ENCODE measurements at regions not wholly inside any gene's neighbourhood (a gene's known extent, or its start where the extent isn't known, plus 50 kb on each side); places are given as distances from the start of the nearest gene placed in this dataset.

DNA sequence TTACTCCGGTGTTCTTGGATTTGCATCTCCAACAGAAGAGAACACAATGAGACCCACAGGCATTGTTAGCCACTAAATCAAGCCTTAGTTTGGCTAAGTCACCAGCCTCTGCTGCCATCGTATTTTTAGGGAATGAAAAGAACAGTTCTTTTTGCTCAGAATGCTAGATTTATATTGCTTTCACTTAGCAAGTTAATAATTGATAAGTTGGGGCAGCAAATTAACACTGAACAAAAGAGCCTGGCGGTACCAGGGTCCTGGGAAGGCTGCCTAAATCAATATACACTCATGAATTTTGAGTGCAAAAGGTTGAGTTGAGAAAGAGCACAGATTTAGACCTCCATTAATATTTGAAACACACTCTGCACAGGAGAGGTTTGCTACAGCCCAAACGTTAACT, 767.7 kb downstream of the TYW1 start:
- DNase-seq (ENCODE audit: low spot score), result no peak

DNA sequence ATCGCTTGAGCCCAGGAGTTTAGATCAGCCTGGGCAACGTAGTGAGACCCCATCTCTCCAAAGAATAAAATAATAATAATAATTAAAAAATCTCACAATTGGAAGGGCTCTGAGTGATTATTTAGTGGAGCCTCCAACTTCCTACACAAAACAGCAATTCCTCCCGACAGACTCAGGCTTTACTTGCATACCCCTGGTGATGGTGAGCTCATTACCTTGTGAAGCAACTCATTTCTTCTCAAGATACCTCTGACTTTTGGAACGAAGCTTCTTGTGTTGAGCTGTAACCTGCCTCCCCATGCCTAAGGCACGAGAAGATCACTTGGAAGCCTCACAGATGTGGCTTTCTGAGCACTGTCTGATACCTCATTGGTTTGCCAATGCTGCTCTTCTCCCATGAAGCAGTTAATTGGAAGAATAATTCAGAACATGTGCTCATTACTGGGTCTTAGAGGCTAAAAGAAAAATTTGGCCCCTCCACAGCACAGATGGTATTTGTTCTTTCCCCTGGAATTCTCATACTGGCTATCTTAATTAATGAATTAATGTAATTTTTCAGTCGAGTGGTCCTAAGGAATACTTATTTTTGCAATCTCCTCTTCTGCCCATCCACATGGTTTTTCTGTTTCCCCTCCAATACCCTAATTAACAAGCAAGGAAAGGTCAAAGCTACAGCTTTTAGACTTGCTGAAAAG, 769.0 kb downstream of the TYW1 start:
- DNase-seq (ENCODE audit: low spot score), result no peak

DNA sequence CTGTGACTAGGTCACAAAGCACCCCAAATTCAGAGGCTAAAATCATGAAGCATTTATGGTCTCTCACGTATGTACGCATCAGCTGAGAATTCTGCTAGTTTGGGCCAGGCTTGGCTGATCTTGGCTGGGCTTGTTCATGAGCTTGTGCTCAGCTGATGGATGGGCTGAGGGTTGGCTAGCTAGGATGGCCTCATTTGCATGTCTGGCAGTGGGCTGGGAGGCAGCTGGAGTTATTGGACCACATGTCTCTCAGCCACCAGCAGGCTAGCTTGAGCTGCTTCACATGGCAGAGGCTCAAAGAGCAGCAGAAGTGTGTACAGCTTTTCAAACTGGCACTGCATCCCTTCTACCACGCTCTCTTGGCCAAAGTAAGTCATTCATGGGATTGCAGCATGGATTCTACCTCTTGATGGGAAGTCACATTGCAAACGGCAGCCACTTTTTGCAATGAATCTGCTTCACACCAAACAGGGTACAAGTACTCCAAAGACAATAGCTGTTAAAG, 770.3 kb downstream of the TYW1 start:
- DNase-seq (ENCODE audit: low spot score), result no peak

DNA sequence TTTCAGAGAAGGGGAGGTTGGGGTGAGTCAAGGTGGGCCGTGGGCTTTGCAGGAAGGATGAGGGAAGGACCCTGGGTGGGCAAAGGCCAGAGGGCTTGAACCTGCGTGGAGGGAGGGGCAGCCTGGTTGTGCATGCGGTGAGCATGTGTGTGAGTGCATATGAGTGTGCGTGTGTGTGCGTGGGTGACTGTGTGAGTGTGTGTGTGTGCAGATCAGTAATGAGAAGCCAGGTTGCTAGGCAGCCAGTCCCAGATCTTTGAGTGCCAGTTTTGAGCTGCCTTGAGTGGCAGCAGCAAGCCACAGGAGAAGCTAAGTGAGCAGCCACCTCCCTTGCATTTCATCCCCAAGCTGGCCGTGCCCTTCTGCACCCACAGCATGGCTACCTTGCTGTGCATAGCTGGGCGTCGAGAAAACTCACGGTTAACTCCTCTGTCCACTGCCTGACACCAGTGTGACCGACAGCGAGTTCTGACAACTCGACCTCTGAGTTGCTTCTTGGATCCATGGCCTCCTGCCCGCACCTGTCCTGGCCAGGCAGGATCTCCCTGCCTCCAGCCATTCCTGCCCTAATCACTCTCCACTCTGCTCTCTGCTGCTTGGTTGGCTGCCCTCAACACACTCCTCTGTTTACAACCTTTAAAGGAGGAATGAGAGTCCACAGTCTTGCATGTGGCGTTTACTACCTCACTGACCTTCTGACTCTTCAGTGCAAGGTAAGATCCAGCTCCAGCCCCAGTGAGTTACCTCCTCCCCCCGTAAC, 775.4 kb downstream of the TYW1 start:
- DNase-seq (ENCODE audit: low spot score), result no peak

DNA sequence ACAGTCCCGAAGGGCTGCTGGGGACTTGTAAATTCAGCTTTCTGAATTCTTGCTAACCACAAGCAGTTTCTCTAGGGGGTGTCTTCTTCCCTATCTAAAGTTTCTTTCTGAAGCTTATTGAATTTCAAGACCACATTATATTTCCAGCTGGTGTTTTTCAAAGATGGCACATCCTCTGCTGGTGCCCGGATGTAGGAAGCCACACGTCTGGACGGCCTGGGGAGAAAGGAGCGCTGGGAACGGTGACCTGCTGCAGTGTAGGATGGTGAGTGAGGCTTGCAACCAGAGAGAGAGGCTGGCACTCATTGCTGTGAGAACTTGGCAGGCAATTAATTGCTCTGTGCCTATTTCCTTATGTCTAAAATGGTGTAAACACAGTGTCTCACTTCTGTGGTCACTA, 776.4 kb downstream of the TYW1 start:
- DNase-seq (ENCODE audit: low spot score), result no peak

DNA sequence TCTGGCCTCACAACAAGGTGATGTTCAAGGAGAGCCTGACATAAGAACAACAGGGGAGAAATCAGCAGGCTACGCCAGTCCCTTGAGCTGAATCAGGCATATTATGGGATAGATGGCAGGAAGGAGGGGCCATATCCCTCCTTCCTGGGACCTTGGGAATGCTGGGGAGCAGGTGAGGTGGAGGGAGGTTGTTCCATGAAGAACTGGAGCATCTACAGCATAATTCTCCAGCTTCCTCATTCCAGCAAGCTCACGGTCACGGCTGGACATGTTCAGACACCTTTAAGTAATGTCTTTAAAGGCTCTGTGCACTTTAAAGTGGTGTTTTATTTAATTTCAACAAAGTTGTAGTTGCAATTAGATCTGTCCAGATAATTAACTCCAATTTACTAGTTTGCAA, 780.5 kb downstream of the TYW1 start:
- no peak for DNase-seq (ENCODE audit: low spot score)

DNA sequence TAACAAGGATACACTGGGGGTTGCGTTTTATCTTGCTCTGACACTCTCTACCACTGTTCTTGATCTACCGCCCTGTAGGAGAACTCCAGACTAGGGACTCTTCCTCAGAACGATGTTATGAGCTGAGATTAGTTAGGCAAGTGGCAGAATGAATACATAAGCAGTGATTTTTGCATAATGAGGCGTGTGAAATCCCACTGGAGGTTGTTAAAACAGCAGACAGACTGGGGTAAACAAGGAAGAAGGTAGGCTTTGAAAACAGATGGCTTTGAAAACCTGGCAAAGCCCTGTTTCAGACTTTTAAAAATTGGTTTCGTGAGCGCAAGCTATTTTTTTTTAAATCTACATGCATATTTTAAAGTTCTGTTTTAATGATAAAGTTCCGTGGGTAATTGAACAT, 785.2 kb downstream of the TYW1 start:
- no peak for DNase-seq (ENCODE audit: low spot score)

DNA sequence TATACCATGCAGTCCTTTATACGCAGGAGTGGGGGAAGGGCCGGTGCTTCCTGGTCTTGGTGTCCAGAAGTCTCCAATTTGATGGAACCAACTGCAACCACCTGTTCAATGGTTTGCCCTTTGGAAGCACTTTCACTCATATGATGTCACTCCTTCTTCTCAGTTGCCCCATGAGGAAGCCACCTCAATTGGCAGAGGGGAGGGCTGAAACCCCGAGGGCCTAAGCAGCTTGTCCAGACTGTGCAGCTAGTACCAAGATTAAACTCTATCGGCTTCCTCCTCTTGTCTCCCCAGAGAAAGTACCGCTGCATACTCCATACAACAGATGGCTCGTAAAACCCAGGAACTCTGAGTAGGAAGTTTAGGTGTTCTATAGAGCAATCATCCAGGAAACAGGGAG, 789.4 kb downstream of the TYW1 start:
- no peak for DNase-seq (ENCODE audit: low spot score)

DNA sequence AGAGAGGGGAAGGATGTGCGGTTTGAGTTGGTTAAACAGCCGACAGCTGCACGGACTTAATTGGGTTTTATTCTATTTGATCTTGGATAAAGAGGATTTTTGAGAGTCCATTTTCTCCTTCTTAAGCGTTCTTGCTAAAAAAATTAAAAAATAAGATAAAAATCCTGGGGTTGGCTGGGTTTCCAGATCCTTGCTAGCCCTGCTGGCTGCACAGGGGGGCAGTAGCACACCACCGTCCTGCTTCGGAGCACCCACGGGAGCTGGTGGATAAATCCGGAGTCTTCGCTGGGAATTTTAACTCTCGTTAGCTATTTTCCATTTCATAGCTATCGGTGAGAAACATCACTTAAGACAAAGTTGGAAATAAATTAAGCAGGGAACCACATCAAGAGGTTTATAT, 792.0 kb downstream of the TYW1 start:
- peak; percentile 79 for DNase-seq (ENCODE audit: low spot score)

DNA sequence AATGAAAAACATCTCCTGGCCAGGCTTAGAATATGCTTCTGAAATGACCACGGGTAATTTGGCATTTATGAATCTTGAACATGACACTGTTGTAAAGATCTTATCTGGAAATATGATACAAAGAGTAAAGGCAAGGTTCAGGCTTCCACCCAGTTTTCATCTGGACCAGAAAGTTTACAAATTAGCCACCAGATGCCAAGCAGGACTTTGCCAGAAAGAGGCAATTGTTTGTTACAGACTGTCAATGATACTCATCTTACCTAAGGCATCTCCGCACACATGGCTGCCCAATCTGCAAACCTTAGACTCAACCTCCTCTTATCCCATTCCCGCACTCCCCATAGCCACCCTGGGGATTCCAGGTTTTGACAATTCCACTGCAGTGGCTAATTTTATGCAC, 795.3 kb downstream of the TYW1 start:
- DNase-seq (ENCODE audit: low spot score), result no peak

DNA sequence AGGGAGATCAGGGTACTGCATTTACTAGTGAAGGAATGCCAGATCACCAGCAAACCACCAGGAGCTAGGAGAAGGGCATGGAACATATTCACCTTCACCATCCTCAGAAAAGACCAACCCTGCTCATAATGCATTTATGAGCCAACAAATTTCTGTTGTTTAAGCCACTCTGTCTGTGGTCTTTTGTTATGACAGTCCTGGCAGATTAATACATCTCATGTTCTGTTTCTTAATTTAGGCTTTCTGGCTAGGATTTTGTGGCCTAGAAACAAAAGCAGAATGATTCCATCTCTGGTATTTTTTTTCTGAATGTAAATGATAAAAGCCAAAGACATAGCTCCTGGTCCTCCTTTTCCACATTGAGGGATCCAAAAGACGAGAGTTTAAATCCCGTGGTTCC, 797.9 kb downstream of the TYW1 start:
- no peak for DNase-seq (ENCODE audit: low spot score)

DNA sequence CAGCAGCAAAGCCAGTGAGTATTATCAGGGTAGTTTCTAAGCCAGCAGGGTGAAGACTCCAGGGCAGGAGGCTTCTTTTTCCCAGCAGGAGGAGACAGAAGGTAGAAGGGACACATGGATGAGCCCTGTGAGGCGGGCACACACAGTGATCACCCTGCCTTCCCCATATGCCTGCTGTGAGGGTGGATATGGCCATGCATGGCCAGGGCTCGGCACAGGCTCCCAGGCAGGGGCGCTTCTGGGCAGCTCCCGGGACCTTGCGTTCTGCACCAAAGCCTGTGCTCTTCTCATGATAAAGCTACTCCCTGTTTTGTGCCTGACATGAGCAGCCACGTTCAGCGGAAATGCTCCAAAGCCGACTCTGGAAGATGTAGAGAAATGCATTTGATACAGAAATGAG, 807.2 kb downstream of the TYW1 start:
- no peak for DNase-seq (ENCODE audit: low spot score)

DNA sequence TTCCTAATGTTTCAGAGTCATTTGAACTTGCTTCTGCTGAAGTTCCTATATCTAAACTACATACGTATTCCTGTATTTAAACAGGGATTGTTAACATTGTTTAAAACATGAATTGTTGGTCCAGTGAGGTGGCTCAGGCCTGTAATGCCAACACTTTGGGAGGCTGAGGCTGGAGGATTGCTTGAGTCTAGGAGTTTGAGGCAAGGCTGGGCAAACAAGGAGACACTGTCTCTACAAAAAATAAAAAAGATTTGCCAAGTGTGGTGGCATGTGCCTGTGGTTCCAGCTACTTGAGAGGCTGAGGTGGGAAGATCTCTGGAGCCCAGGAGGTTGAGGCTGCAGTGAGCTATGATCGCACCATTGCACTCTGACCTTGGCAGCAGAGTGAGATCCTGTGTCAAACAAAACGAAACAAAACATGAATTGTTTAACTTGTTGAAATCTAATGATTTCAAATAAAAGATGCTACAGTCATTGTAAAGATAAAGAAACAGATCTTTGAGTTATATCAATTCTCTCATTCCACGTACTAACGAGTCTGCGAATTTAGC, 809.4 kb downstream of the TYW1 start:
- no peak for DNase-seq (ENCODE audit: low spot score)

DNA sequence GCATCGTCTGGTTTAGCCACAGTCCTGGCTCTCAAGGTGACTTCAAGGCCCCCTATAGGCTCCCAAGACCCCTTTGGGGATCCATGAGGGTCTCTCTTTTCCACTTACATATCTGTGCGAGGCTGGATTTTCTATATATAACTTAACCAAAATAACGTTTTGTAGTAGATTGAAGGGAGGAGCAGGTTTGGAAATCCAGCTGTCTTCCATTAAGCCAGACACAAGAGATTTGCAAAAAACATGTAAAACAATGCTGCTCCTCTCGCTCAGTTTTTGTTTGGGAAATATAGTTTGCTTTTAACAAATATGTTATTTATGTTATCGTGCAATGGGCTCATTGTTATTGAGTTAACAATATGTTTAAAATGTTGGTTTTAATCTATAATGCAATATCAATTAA, 811.2 kb downstream of the TYW1 start:
- no peak for DNase-seq (ENCODE audit: low spot score)

DNA sequence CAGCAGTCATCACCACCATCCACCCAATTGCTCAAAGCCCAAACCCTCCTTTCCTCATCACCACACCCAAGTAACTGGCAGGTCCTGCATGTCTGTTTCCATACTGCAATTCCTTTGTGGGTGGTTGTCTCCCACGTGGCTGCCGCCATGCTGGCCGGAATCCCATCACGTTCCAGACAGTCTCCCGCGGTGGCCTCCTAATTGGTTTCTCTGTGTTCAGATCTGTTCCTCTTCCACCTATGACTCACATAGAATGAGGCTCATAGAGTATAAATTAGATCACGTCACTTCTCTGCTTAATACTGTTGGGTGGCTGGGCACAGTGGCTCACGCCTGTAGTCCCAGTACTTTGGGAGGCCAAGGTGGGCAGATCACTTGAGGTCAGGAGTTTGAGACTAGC, 813.0 kb downstream of the TYW1 start:
- DNase-seq (ENCODE audit: low spot score), result no peak

DNA sequence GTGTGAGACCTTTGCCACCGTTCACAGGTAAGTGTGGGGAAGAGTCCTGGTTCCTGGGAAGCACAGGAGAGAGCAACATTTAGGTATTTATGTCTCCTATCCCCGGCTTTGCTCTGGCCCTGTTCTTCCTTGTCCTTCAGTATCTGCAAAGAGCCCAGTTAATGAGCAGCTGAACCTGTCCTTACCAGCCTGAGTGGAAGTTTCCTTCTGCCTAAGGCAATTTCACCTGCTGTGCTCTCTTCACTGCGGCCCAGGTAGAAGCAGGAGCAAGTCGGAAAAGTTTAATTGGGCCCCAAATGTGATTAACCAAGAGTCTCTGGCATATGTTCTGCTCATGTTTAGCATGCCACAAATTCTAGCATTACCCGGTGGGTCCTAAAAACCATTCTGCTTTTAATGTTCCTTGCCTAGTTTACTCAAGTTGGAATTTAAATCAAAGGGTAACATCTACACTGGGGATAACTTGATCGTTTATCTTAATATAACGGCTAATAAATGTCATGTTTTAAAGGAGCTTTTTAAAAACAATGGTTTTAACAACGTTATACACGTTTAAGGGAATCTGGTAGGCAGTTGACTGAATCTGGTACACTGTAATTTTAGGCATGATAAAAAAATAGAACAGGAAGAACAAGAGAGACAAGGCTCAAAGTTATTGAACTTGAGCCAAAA, 817.1 kb downstream of the TYW1 start:
- DNase-seq (ENCODE audit: low spot score), result no peak

DNA sequence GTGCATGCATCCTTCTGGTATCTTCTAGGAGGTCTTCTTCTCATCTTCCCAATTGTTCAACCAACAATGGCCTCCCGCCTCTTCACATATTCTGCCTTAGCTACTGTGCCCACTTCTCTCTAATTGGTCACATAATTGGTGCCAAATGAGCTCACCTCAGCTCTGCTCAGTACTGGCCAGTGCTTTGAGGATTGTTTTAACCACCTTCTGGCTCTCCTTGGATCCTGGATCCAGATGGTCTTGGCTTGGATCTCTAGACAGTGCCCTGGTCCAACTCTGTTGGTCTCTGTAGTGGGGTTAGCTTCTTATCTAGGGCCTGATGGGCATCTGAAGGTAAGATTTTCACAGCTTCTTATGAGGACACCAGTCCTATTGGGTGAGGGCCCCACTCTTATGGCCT, 820.8 kb downstream of the TYW1 start:
- DNase-seq (ENCODE audit: low spot score), result no peak

DNA sequence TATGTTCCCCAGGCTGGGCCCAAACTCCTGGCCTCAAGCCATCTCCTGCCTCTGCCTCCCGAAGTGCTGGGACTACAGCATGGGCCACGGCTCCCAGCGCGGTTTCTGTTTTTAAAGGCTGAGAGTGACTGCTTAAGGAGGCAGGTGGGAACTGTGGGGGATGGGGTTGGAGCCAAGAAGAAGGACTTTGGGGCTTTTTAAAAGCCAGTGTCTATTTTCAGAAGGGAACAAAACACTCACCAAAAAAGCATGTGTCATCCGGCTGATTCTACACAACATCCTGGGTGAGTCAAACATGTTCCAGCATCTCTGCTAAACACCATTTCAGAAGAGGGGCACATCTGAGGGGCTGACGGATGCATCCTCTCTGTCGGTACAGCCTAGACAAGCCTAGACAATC, 824.5 kb downstream of the TYW1 start:
- peak; percentile 63 for DNase-seq (ENCODE audit: low spot score)

DNA sequence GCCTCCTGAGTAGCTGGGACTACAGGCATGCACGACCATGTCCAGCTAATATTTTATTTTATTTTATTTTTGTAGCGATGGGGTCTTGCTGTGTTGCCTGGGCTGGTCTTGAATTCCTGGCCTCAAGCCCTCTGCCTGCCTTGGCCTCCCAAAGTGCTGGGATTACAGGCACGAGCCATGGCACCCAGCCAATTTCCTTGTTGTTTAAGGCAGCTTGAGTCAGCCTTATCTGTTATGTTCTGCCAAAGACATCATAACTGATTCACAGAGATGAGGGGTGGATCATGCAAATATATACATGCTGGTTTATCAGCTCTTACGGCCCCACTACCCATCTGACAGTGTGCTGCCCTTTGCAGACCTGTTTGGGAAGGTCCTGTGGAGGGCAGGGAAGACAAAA, 826.7 kb downstream of the TYW1 start:
- no peak for DNase-seq (ENCODE audit: low spot score)

DNA sequence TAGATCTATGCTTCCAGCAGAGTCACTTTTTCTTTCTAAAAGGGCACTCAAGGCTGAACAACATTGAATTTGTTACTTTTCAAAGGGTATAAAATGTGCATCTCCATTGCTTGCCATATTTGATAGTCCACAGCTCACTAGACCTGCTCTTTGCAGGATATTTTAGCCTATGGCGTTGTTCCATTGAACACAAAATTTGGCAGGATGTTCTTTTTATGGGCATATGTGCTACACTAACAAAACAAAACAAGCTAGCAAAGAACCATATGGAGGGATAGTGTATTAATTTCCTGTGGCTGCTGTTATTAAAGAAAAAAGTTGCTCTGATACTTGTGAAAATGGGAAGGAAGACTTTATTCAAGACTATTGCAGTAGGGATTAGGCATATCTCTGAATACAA, 828.7 kb downstream of the TYW1 start:
- no peak for DNase-seq (ENCODE audit: low spot score)

DNA sequence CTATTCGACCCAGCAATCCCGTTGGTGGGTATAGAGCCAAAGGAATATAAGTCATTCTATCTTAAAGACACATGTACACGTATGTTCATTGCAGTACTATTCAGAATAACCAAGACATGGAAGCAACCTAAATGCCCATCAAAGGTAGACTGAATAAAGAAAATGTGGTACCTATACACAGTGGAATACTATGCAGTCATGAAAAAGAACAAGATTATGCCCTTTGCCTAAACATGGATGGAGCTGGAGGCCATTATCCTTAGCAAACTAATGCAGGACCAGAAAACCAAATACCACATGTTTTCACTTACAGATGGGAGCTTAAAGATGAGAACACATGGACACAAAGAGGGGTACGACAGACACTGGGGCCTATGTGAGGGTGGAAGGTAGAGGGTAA, 845.3 kb downstream of the TYW1 start:
- no peak for DNase-seq (ENCODE audit: low spot score)

DNA sequence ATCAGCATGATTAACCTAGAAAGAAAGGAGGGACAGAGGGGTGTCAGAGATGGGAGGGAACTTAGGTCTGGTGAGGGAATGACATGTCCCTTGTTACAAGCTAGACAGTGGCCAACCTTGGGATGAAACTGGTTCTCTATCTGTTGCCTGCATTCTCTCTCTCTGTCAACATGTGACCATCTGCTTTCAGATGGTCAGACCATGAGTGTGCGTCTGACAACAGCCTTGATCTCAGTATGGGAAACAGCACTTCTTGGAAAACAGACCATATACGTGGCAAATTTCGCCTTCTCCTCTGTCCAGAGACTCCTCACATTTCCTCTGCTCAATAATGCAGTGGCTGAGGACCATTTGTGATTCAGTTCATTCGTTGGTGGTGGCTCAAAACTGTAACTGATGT, 845.9 kb downstream of the TYW1 start:
- no peak for DNase-seq (ENCODE audit: low spot score)

DNA sequence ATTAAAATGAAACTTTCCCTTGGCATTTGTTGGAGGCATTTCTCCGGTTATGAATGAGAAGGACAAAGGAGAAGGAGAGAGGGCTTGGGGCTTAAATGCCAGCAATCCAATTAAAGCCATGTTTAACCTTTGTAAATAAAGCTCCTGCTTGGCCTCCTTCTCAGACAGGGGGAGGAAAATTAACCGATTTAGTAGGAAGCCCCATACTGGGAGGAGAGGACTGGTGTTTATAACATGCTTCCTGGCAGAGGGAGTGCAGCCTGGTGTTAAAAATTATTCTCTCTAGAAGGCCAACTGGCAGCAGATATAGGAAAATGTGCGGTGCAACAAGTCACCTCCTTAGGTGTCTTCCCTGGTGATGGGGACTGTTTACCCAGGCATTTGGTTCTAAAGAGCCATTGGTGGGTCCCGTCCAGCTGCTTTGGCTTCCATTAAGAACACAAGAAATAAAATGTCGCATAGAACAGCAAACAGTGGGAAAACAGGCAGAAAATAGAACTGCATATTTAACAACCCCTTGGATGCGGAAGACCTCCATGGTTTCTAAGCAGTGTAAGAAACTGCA, 846.5 kb downstream of the TYW1 start:
- DNase-seq (ENCODE audit: low spot score), result no peak
